ENCODE measurements at regions not wholly inside any gene's neighbourhood (a gene's known extent, or its start where the extent isn't known, plus 50 kb on each side); places are given as distances from the start of the nearest gene placed in this dataset.

GRCh38 chr13:55516610-55517009 lies 1624.1 kb upstream of the PRR20A start:
- no peak for DNase-seq

- DNase-seq, result no peak
Measured at GRCh38 chr13:55517312-55517711, 1623.4 kb upstream of the PRR20A start.

GRCh38 chr13:55528434-55528833 lies 1612.3 kb upstream of the PRR20A start:
- DNase-seq, result no peak

- no peak for DNase-seq
Measured at GRCh38 chr13:55534306-55534705, 1606.4 kb upstream of the PRR20A start.

GRCh38 chr13:55538424-55538823 lies 1602.3 kb upstream of the PRR20A start:
- DNase-seq, result no peak

- no peak for DNase-seq
Measured at GRCh38 chr13:55543053-55543452, 1597.7 kb upstream of the PRR20A start.

GRCh38 chr13:55550624-55551023 lies 1590.1 kb upstream of the PRR20A start:
- DNase-seq, result no peak

- no peak for DNase-seq
Measured at GRCh38 chr13:55553701-55554100, 1587.0 kb upstream of the PRR20A start.

- no peak for DNase-seq
Measured at GRCh38 chr13:55554741-55555140, 1586.0 kb upstream of the PRR20A start.

GRCh38 chr13:55560331-55560730 lies 1580.4 kb upstream of the PRR20A start:
- no peak for DNase-seq

- DNase-seq, result no peak
Measured at GRCh38 chr13:55563267-55563666, 1577.5 kb upstream of the PRR20A start.

GRCh38 chr13:55566334-55566733 lies 1574.4 kb upstream of the PRR20A start:
- DNase-seq, result no peak

- no peak for DNase-seq
Measured at GRCh38 chr13:55566779-55567178, 1573.9 kb upstream of the PRR20A start.

GRCh38 chr13:55567721-55568625 lies 1572.7 kb upstream of the PRR20A start:
- DNase-seq, result no peak

- no peak for DNase-seq
Measured at GRCh38 chr13:55569082-55569481, 1571.6 kb upstream of the PRR20A start.

GRCh38 chr13:55569514-55569913 lies 1571.2 kb upstream of the PRR20A start:
- DNase-seq, result no peak

GRCh38 chr13:55570371-55570770 lies 1570.3 kb upstream of the PRR20A start:
- DNase-seq, result no peak

GRCh38 chr13:55571237-55571867 lies 1569.4 kb upstream of the PRR20A start:
- DNase-seq, result no peak

- DNase-seq, result no peak
Measured at GRCh38 chr13:55572408-55572807, 1568.3 kb upstream of the PRR20A start.

GRCh38 chr13:55572862-55573261 lies 1567.9 kb upstream of the PRR20A start:
- DNase-seq, result no peak

GRCh38 chr13:55573565-55573964 lies 1567.2 kb upstream of the PRR20A start:
- no peak for DNase-seq

- no peak for DNase-seq
Measured at GRCh38 chr13:55576389-55576788, 1564.3 kb upstream of the PRR20A start.

- no peak for DNase-seq
Measured at GRCh38 chr13:55577082-55577846, 1563.5 kb upstream of the PRR20A start.

- no peak for DNase-seq
Measured at GRCh38 chr13:55577847-55578210, 1562.9 kb upstream of the PRR20A start.

All from NCI-H2107 (cell line).